ENCODE measurements at regions not wholly inside any gene's neighbourhood (a gene's known extent, or its start where the extent isn't known, plus 50 kb on each side); places are given as distances from the start of the nearest gene placed in this dataset.

DNA sequence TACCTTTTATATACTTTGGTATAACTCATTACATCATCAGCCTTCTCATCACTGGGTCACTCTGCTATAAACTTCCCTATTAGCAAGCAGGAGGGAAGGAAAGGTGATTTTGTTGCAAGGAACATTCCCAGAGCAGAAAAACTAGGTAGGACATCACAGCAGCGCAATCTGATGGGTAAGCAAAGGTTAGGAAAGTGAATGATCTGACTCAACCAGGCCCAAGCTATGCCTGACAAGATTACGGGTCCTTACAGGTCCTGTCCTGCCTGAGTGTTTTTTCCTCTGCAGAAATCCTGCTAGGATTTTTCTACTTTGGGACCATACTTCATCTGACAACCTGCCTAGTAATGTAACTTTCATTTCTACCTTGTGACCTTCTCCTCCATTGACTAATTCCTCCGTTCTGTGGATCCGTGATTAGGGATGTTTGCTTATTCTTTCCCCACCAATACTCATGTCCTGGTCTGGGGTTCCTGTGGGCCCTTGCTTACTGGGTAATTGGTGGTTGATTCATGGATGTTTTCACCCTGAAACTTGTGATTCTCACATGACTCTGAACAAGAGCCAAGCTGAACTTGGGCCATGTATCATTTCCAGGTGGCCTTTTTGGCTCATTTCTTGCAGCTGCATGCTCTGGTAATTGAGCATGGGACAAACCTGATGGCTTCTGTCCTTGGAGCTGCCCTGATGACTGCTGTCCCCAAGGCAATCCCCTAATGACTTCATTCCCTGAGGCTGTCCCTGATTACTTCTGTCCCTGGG lies 111.9 kb upstream of the KIT start:
- no peak for DNase-seq (ENCODE audit: low spot score)

DNA sequence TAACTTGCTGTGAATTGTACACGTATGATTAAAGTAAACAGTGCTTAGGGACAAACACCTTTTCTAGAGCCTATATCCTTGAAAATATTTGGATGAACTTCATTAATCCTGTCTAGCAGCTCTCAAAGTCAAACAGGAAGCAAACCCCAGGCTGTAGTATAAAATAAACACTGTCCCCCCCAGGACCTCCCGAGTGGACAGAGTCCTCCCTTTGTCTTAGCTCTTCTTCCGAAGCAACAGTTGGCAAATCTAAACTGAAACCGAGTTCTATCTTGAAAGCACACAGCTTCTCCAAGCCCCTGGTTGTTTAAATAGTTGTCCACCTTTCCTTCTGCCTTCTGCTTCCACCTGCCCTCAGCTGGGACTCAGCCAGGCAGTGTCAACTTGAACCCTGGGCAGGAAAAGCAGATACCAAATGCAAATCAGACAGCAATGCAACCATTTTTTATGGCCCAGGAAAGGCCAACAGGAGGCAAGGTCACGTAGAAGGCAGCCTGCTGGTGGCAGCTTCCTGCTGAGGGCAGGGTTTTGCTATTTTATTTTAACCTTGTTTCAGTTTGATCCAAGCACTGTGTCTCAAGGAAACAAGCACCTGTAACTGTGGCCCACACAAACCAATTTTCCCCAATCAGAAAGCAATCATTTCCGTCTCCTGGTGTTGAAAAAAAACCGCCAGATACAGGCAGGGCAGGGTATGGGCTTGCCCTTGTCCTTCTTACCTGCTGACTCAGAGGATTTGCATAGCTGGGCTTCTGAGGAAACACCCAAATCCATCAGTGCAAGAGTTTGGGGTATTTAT lies 110.3 kb upstream of the KIT start:
- no peak for DNase-seq (ENCODE audit: low spot score)

DNA sequence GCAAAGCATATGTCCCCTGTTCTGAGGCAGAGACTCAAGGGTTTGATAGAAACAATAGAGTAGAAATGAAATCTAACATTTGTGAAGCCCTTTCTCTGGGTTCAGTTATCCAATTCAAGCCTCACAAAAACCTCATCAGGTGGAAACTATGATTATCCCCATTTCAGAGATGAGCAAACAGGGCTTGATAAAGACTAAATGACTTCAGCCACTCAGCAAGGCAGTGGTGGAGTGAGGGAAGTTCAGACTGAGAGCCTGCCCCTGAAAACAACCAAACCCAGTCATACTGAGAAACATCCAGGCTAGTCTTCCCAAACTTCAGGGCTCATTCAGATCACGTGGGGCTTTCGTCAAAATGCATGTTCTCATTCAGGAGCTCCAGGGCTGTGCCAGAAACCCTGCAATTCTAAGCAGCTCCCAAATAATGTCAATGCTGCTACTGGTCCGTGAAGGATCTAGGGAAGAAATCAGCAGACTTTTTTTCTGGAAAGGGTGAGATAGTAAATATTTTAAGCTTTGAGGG lies 109.6 kb upstream of the KIT start:
- DNase-seq (ENCODE audit: low spot score) = no peak

- no peak for DNase-seq (ENCODE audit: low spot score)
Measured at GRCh38 chr4:54548831-54549460, 108.8 kb upstream of the KIT start.

DNA sequence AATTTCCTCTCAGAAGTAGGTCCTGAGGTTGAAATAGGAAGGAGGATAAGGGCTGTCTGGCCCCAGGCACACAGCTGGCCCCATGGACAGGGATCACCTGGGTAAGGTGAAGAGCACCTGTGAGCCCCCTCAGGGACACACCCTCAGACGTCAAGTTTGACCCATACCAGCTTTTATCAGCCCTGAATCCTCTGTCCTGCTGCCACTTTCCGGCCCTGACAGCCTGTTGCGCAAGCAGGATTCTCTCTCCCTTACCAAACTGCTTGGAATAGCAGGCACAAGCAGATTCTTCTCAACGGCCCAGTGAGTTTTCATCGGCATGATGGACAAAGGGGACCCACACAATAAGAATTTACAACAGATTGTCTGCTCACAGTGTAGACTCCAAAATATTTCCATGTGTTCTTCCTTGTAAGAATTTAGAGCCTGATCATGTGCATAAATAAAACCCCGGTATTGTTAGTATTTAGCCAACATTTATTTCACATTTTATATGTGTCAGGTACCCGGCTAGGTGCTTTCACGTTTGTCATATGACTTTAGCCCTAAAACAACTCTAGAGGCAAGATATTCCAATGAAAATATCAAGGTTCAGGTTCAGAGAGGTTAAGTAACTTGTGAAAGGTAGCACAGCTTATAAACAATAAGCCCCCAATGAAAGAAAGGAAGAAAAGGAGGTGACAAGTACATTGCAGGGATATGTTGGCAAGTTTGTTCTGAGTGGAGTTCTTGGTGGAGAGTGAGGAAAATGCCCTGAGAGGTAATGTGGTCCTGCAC lies 107.2 kb upstream of the KIT start:
- no peak for DNase-seq (ENCODE audit: low spot score)

DNA sequence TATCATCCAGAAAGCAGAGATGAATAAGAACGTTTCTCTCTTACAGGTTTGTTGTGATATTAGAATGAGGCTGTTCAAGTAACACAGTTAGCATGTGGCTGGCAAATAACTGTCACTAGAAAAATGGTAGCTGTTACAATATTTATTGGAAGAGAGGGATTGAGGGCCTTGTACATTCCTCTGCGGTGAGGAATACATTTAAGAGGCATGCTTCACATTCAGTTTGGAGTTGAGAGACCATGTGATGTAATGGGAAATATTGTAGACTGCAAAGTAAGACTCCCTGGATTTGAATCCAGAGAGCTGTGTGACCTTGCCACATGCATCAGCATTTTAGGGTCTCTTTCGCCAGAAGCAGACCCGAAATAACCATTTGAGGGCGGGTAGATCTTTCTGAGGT lies 104.8 kb upstream of the KIT start:
- DNase-seq (ENCODE audit: low spot score) = no peak

- no peak for DNase-seq (ENCODE audit: low spot score)
Measured at GRCh38 chr4:54554339-54554990, 103.3 kb upstream of the KIT start.

- no peak for DNase-seq (ENCODE audit: low spot score)
Measured at GRCh38 chr4:54556051-54556450, 101.7 kb upstream of the KIT start.

GRCh38 chr4:54556587-54556986 lies 101.2 kb upstream of the KIT start:
- no peak for DNase-seq (ENCODE audit: low spot score)

DNA sequence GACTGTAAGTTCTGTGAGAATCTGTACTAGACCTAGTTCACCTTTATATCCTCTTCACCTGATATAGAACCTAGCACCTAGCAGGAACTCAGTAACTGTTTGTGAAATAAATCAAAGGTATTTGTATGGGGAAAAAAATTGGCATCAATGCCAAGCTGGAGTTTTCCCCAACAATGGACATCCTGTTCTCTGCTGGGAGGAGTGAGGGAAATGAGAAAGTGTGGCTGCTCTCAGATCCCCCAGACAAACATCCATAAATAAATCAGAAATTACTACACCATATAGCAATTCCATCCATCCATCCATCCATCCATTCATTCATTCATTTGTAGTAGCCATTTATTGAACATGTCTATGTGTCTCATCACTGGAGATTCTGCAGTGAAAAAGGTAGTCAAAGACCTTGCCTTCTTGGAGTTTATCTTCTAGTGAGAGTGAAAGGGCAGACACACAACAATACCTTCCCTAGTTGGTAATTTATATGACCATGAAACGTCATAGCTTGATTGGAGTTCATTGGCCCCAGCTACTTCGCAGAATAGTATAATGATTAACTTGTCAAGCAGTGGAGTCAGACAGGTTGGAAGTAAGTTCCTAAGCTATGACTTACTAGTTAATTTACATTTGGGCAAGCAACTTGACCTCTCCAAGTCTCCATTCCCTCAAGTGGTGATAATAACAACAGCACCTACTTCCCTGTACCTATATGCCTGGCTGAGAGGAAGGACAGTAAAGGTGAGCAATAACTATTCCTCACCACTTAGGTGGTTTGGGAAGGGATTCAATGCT lies 98.7 kb upstream of the KIT start:
- DNase-seq (ENCODE audit: low spot score) = no peak

DNA sequence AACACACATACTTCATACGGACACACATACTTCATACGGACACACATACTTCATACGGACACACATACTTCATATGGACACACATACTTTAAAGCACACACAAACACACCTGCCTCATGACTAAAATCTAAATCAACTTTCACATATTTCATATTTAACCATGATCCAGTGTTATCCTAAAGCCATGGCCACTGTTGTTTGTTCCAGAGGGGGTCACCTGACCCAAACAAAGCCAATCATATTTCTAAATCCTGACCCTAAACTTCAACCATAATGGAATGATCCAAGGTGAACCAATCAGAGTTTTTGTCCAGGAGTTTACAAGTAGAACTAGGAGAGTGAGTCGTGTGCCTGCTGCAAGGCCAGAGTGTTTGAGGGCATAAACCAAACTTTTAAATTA lies 97.2 kb upstream of the KIT start:
- no peak for DNase-seq (ENCODE audit: low spot score)

DNA sequence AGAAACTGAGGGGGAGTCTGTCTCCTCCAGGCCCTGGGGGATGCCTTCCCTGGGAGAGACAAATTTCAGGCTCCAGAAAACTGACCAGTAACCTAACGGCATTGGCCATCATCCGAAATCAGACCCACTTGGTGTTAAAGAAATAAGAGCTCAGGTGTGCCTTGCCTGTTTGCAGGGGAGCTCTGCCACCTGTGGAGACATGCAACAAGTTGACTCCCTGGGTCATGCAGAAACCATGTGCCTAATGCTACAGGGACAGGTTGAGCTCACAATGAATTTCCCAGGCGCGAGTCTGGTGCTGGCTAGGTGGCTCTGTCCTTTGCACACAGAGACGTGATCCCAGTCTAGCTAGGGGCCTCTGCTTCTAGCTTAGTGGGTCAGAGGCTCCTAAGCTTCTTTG lies 95.8 kb upstream of the KIT start:
- DNase-seq (ENCODE audit: low spot score) = no peak

DNA sequence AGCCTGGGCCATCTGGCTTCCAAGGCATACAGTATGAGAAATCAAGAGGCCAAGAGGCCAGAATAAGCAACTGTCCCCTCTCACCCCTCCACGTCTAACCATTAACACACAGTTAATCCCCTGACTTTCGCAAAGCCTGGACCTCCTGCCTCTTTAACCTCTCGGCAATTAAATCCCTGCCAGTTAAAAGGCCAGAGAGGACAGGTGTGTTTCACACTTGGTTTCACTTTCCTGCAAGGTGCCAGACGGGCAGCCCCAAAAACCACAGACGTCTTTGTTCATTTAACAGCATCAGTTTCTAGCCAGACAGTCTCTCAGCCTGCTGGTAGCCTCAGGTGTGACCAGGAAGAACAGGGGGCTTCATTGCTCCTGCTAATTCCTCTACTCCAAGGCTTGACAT lies 91.1 kb upstream of the KIT start:
- DNase-seq (ENCODE audit: low spot score) = no peak

GRCh38 chr4:54567327-54567726 lies 90.4 kb upstream of the KIT start:
- no peak for DNase-seq (ENCODE audit: low spot score)

DNA sequence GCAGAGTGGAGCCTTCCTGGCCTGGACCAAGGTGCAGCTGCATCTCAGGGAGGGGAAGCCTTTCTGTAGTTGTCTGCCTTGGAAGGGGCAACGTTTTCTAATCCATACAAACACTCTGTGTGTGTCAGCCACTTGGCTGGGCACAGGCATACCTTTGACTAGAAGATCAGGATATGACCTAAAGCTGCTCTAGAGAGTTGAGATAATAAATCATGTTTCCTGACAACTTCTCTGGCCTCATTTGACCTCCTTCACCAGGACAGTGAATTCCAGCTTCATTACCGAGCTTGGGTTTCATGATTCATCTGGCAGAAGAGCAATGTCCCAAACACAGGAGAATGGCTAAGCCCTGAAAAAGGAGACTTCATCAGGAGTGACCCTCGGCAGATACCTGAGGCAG lies 89.6 kb upstream of the KIT start:
- no peak for DNase-seq (ENCODE audit: low spot score)

DNA sequence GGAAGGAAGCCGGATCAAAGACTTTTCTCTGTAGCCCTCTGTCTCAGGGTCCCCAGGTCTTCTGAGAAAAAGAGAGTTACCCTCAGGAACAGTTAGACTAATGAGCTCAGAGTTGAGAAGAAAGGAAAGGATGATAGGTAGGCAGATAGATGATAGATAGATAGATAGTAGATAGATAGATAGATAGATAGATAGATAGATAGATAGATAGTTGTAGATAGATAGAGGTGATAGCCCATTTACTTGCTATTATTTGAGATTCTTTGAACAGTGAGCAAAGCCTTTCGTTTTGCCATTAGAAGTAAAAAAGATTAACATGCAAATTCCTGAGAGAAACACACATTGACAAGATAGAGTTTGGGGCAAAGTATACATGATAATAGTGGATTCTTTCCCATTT lies 86.9 kb upstream of the KIT start:
- DNase-seq (ENCODE audit: low spot score) = no peak

DNA sequence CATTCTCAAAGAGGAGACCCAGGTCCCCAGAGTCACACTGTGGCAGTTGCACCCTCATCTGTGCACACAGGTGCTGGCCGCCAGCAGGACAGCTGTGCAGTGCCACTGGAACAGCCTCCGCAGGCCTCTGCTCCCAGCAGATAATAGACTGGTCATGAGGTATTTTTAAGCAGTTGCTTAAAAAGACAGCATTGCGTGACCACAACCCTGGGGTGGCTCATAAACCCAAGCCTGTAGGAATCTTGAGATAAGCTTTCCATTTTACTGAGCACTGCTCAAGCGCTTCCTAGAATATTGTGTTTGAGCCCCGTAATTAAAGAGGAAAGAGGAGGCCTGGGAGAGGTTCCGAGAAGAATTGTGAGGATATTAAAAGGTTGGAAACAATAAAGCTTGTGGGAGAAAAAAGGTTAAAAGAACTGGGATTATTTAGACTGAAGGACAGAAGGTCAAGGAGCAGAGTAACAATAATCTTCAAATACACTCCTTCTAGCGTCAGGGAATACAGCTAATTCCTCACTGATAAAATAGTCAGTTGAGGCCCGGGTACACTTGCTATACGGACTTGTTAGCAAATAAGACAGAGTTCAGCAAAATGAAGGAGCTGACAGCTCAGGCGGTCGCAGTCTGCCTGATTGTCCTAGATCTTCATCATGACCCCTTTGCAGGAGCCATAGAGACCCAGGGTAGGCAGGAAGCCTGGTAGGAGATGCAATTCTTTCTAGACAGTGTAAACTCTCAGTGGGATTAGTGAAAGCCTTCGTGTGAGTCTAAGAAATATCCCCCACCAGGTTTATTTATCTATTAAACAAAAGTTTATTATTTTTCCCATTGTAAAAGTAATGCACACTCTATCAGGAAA lies 86.2 kb upstream of the KIT start:
- DNase-seq (ENCODE audit: low spot score) = no peak

DNA sequence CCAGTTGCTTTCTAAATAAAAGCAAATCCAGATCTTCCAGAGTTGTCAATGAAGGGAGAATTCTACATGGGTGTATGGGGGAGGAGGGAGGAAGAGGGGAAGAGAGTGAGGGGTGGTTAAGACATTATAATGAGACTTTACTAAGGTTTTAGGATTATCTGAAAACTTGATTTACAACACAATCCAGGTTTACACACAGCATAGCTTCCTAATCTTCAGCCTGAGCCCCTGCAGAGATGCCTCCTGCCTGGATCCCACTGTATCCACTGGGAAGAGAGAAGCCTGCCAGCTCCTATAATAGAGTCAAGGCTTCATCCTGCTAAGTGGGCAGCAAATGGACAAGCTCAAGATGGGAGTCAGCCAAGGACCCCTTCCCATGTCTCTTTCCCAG lies 85.6 kb upstream of the KIT start:
- DNase-seq (ENCODE audit: low spot score) = no peak

GRCh38 chr4:54574500-54574899 lies 83.3 kb upstream of the KIT start:
- DNase-seq (ENCODE audit: low spot score) = no peak

GRCh38 chr4:54575919-54576318 lies 81.8 kb upstream of the KIT start:
- DNase-seq (ENCODE audit: low spot score) = no peak

Measured in Ammon's horn (tissue), 1 donor.